ENCODE measurements at regions not wholly inside any gene's neighbourhood (a gene's known extent, or its start where the extent isn't known, plus 50 kb on each side); places are given as distances from the start of the nearest gene placed in this dataset.
"Not testable (repeated sequence)": the region's sequence is repeated elsewhere in the genome, so short reads cannot be mapped to it uniquely, and the experiment has no call there.

GRCh38 chr6:16039892-16040627, 88.8 kb upstream of the MYLIP start:
- DNase-seq, result not testable (repeated sequence)

DNA sequence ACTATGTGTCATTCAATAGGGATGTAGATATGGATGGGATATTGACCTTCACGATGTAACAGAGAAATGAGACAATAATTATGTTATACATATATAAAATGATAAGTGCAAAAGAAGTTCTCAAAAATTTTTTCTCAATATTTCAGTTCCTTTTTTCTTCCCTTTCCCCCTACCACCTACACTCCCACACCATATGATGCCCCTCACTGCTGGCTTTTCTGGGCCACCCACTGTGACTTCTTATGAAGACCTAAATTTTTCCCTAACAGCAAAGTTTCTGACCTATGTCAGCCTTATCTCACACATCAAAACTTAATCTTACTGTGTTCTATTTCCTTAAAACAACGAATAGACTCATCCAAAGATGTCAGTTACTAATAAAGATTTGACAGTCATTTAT, 89.9 kb upstream of the MYLIP start:
- no peak for DNase-seq

DNA sequence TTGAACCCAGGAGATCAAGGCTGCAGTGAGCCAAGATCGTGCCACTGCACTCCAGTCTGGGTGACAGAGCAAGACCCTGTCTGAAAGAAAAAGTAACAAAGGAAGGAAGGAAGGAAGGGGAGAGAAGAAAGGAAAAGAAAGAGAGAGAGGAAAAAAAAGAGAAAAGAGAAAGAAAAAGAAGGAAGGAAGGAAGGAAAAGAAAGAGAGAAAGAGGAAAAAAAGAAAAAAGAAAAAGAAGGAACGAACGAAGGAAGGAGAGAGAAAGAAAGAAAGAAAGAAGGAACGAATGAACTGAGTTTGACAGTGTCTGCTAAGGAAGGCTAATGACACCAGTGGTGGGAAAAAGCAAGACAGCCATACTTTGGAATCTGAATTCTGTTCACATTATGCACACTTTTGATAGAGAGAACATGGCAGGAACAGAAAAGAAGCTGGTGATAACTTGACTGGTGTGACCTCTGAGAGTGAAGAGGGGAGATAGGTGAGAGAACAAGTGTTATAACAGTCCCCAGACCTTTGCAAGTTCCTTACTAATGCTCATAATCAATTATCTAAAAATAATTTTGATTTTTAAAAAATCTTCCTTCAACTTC, 93.3 kb upstream of the MYLIP start:
- DNase-seq, result no peak

GRCh38 chr6:16033214-16033613, 95.7 kb upstream of the MYLIP start:
- no peak for DNase-seq

GRCh38 chr6:16031278-16031981, 97.5 kb upstream of the MYLIP start:
- no peak for DNase-seq

DNA sequence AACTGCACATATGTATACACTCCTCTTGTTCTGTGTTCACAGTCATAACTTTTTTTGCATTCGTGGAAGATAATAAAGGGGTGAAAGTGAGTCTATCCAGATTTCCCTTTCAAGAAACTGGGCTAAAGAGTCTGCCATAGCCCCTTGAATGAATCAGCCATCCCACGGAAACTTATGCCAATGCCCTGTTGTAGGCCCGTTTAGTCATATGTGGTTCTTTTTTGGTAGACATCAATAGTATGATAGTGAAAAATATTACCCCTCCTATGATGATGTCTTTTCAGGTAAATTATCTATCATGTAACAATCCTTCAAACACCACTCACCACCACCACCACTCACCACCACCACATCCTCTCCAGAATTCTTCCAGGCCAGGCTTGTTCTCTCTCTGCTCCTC, 99.9 kb upstream of the MYLIP start:
- DNase-seq, result no peak

- no peak for DNase-seq
Measured at GRCh38 chr6:16020259-16020658, 108.6 kb upstream of the MYLIP start.

GRCh38 chr6:16019462-16019861, 109.4 kb upstream of the MYLIP start:
- DNase-seq, result no peak

GRCh38 chr6:16018626-16019025, 110.3 kb upstream of the MYLIP start:
- DNase-seq, result no peak

DNA sequence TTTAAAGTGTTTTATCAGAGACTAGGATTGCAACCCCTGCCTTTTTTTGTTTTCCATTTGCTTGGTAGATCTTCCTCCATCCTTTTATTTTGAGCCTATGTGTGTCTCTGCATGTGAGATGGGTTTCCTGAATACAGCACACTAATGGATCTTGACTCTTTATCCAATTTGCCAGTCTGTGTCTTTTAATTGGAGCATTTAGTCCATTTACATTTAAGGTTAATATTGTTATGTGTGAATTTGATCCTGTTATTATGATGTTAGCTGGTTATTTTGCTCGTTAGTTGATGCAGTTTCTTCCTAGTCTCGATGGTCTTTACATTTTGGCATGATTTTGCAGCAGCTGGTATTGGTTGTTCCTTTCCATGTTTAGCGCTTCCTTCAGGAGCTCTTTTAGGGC, 114.6 kb upstream of the MYLIP start:
- not testable (repeated sequence) for DNase-seq

GRCh38 chr6:16007146-16007545, 121.7 kb upstream of the MYLIP start:
- no peak for DNase-seq

DNA sequence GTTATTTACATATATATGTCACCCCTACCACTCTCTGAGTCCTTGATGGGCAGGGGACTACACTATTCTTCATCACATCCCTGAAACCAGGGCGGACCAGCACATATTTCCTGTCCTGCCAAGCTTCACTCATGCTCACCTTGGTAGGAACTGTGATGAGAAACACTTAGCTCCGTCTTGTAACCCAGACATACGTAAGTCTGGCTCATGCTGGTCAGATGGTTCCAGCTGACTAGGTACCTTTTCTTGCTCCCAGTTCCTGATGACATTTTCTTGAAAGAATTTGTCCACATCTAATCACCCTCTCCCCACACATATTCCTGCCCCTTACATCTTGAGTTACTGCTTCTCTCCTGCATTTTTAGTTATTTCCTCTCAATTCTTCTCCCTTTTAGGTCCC, 122.2 kb upstream of the MYLIP start:
- DNase-seq, result no peak

DNA sequence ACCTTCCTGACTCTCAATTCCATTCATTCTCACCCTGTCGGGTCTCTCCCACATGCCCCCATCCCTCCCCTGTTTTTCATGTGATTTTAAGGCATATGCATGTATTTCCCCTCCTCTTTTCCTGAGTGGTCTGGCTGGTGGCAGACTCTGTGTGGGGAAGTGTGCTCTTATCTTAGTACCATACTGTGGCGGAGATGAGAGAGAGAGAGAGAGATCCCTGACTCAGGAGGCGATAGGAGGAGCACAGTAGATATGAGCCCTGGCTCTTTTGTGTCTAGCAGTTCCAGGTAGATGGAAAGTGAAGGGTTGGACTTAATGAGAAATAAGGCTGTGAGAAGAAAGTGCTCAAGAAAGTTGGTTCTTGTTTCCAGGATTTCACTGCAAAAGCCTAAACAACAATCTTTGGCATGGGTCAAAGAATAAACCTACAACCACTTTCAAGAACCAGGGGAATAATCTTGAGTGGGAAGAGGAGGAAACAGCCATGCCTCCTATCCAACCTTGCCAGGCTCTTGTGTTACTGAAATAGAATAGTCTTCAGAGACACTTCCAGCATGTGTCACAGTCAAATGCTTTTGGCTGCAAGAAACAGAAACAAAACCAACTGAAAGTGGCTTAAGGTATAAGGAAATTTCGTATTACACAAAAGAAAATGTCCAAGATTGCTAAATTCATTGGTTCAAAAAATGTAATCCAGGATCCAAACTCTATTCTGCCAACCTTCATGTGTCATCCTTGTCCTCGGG, 123.8 kb upstream of the MYLIP start:
- peak in 1 of 2 donors; percentile 14 for DNase-seq

DNA sequence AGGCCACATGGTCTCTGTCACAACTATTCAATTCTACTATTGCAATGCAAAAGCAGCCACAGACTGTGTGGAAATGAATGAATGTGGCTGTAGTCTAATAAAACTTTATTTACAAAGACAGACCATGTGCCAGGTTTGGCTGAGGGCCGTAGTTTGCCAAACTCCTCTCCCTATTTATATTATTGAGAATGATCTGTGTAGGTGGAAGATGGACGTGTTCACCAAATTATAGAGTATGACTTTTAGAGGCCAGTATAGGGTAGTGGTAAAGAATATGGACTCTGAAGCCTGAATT, 125.7 kb upstream of the MYLIP start:
- no peak for DNase-seq

DNA sequence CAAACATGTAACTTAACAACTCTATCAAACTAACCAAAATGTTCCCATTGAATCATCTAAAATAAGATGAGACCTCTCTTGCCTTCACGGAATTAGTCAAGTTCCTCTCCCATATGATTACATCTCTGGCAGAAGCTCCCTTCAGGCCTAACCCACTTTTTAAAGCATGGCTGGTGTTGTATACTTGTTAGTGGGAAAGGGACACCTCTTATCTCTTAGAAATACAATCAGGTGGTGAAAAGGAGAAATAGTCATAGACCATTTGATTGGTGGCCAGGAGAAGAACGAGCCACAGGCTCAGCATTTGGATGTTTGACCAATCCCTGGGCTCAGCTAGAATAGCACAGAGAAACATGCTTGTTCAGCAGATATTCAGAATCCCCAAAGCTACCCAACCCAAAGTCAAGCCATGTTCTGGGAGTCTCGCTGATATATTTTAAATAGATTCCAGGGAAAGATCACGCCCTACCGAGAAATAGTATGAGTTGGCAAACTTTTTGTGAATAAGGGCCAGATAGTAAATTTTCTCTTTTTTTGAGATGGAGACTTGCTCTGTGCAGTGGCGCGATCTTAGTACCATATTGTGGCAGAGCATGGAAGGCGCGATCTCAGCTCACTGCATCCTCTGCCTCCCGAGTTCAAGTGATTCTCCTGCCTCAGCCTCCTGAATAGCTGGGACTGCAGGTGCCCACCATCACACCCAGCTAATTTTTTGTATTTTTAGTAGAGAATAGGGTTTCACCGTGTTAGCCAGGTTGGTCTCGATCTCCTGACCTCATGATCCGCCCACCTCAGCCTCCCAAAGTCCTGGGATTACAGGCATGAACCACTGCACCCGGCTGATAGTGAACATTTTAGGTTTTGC, 126.3 kb upstream of the MYLIP start:
- DNase-seq, result no peak

- no peak for DNase-seq
Measured at GRCh38 chr6:16001158-16001557, 127.7 kb upstream of the MYLIP start.

DNA sequence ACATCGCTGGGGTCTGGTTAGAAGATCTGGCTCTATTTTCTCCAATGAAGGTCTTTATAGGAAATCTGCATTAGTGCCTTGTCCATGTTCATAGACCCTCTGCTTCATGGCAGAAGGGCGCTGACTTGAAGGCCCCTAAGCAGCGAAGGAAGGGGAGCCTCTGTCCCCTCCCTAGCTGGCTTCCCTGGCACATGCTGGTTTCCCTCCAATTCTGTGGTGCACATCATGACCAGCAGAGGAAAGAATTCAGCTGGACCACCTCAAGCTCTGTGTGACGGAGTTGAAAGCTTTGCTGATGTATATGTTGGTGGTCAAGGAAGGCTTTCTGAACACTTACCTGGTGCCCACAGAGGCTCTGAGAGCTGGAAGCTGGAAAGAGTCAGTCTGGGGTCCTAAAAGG, 129.7 kb upstream of the MYLIP start:
- DNase-seq, result no peak

- DNase-seq, result no peak
Measured at GRCh38 chr6:15997586-15998388, 131.1 kb upstream of the MYLIP start.

GRCh38 chr6:15996030-15996429, 132.9 kb upstream of the MYLIP start:
- no peak for DNase-seq

DNA sequence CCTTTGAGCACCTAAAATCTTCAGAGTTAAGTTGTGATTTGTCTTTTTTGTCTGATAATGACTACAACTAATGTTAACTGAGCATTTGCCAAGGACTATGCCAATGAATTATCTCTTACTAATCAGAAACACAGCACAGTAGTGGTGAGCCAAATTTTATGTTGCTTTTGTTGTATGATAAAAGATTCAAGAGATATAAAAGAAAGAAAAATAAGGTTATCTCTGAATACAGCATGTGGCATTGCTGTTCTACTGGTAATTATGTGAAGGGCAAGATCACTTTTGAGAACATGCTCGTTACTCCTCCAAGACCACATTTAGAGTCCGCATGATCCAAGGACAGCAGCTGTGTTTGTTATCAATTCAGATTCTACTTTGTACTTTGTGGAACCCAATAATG, 133.4 kb upstream of the MYLIP start:
- no peak for DNase-seq

DNA sequence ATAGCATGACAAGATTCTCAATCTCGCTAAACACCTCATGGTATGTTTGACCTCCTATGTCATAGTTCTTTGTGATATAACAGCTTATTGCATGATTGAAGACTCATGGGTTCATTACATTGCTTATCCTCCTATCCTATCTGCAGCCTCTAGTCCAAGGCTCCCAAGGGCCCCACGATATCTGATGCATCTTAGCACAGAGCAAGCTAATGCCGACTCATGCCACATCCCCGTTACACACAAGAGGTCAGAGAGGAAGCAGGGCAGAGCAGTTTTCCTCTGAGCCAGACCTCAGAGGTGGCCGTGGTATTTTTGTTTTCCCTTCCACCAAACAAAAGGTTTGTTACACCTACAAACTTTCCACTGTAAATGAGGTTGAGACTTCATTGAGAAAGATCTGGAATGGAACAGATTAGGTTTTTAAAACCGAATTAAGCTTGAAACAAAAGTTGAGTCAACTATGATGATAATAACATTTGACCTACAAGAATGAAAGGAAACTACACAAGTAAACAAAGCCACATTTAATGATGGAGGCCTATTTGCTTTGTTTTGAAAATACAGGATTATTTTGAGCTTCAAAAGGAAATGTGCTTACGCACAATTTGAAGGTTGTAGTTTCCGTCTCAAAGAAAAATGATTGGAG, 133.9 kb upstream of the MYLIP start:
- no peak for DNase-seq
